OCI-LY3 (cell line): ENCODE measurements at regions not wholly inside any gene's neighbourhood (a gene's known extent, or its start where the extent isn't known, plus 50 kb on each side); places are given as distances from the start of the nearest gene placed in this dataset.

Source experiments
- CTCF ChIP-seq: fragments of 200-600, 300-600 bp; sonication (generic); IDR thresholded peaks from 2 replicates; pipeline ENCODE4 v1.5.1; 2014; ENCODE audit warnings: antibody characterized with exemption, low read length, low read depth
- EZH2phosphoT487 ChIP-seq: fragments of 200-600 bp; shearing (Covaris generic); IDR thresholded peaks from 2 replicates; pipeline ENCODE4 v1.6.1; 2018; ENCODE audit warnings: antibody characterized with exemption, mixed run types, low read depth

- TF ChIP-seq CTCF (no peak), EZH2phosphoT487 (no peak)
These were observed 1482.1 kb downstream of the TBC1D22A start for GRCh38 chr22:48244388-48245195.
